GM12878 (cell line): ENCODE measurements at regions not wholly inside any gene's neighbourhood (a gene's known extent, or its start where the extent isn't known, plus 50 kb on each side); places are given as distances from the start of the nearest gene placed in this dataset.
A peak's percentile ranks its signal among the peaks of the same experiment; 100 is the strongest.

Source experiments
- ATAC-seq: fragments of 200-7000 bp; cut with Tn5 transposase; 3 replicates; pipeline ENCODE4 v1.9.1; 2020; ENCODE audit warnings: mild to moderate bottlenecking, moderate library complexity
- BruUV-seq: library from RNA; stranded (reverse); fragments of 400-500 nt; replicated peaks from 2 replicates; lab custom pipeline; 2021; lab: Mats Ljungman, UMichigan
- CTCF ChIA-PET: fragments of 300-600 bp; sonication (Branson Sonifier 250); formaldehyde crosslinking; extraction: SDS; loops from one replicate; lab custom pipeline; 2021; ENCODE audit warnings: inconsistent platforms; lab: Yijun Ruan, JAX
- POLR2A ChIA-PET: fragments of 350-600 bp; formaldehyde crosslinking; extraction: SDS; loops from one replicate; lab custom pipeline; 2021; ENCODE audit warnings: inconsistent platforms; lab: Charles Lee
- RAD21 ChIA-PET: fragments of 300-600 bp; sonication (Branson Sonifier 250); formaldehyde crosslinking; loops from one replicate; lab custom pipeline; 2023; ENCODE audit warnings: antibody characterized with exemption; ENCODE audit not compliant: unreplicated experiment; lab: Charles Lee
- SMC1A ChIA-PET: fragments of 300-600 bp; sonication (Branson Sonifier 250); formaldehyde crosslinking; loops from one replicate; lab custom pipeline; 2023; ENCODE audit not compliant: unreplicated experiment, uncharacterized antibody; lab: Charles Lee
- DNase-seq: peaks from one replicate; pipeline ENCODE4 v3.0.0-alpha.2; 2011; ENCODE audit warnings: low read depth, low spot score
- FAIRE-seq: peaks from 3 replicates; lab custom pipeline; 2011; peaks lifted over from hg19 to GRCh38; lab: Jason Lieb, UNC
- H2AFZ ChIP-seq: 2 replicates; pipeline ENCODE4 v1.6.0; 2011; ENCODE audit warnings: low read depth, low read length, control low read depth; ENCODE audit not compliant: control insufficient read depth
- H3K27ac ChIP-seq: 2 replicates; pipeline ENCODE4 v1.5.1; 2011; ENCODE audit warnings: control low read depth; ENCODE audit not compliant: control insufficient read depth, insufficient read depth
- H3K27me3 ChIP-seq, 2 experiments: replicated peaks in 1 of 2; 2 replicates each; pipeline versions ENCODE4 v1.6.0 to v1.6.1; 2011; ENCODE audit warnings: low read length in 1 of 2; ENCODE audit not compliant: control insufficient read depth in 2 of 2, insufficient read depth in 2 of 2
- H3K36me3 ChIP-seq, 2 experiments: 2 replicates each; pipeline ENCODE4 v1.5.1; 2011; ENCODE audit warnings: low read length in 1 of 2; ENCODE audit not compliant: control insufficient read depth in 2 of 2, insufficient read depth in 2 of 2
- H3K4me1 ChIP-seq: 2 replicates; pipeline ENCODE4 v1.6.1; 2011; ENCODE audit warnings: mild to moderate bottlenecking, low read length, moderate library complexity, mixed read lengths; ENCODE audit not compliant: control insufficient read depth, insufficient read depth
- H3K4me2 ChIP-seq: 2 replicates; pipeline ENCODE4 v1.6.0; 2011; ENCODE audit warnings: control low read depth; ENCODE audit not compliant: control insufficient read depth, insufficient read depth
- H3K4me3 ChIP-seq: fragments of 200-600 bp; sonication (generic); 2 replicates; pipeline ENCODE4 v1.5.1; 2016
- H3K79me2 ChIP-seq: 2 replicates; pipeline ENCODE4 v1.6.0; 2011; ENCODE audit warnings: low read length; ENCODE audit not compliant: control insufficient read depth, insufficient read depth
- H3K9ac ChIP-seq: 2 replicates; pipeline ENCODE4 v1.8.0; 2011; ENCODE audit warnings: low read length, control low read depth, mixed read lengths; ENCODE audit not compliant: control insufficient read depth, insufficient read depth
- H3K9me3 ChIP-seq: replicated peaks from 3 replicates; pipeline ENCODE4 v1.5.1; 2011; ENCODE audit warnings: mild to moderate bottlenecking, low read length; ENCODE audit not compliant: control insufficient read depth, insufficient read depth
- H4K20me1 ChIP-seq: 2 replicates; pipeline ENCODE4 v1.6.0; 2011; ENCODE audit not compliant: control insufficient read depth, insufficient read depth
- BMI1 ChIP-seq: fragments of 450-650 bp; IDR thresholded peaks from 2 replicates; pipeline ENCODE4 v1.6.1; 2016; ENCODE audit warnings: mild to moderate bottlenecking, moderate library complexity, borderline replicate concordance
- CEBPZ ChIP-seq: fragments of 150-350 bp; IDR thresholded peaks from 2 replicates; pipeline ENCODE4 v1.6.1; 2016; ENCODE audit warnings: low read depth, low read length
- CHD4 ChIP-seq: fragments of 200-600 bp; sonication (generic); IDR thresholded peaks from 2 replicates; pipeline ENCODE4 v1.6.1; 2016; ENCODE audit warnings: mild to moderate bottlenecking
- CTCF ChIP-seq, 3 experiments: IDR thresholded peaks in 2 of 3; conservative IDR thresholded peaks in 1 of 3; 2 replicates each; pipeline ENCODE4 v1.5.1; 2011; ENCODE audit warnings: low read depth in 3 of 3, low read length in 3 of 3, mild to moderate bottlenecking in 3 of 3, control low read depth in 2 of 3, moderate library complexity in 2 of 3, inconsistent platforms in 1 of 3, mixed read lengths in 1 of 3; ENCODE audit not compliant: control insufficient read depth in 2 of 3, insufficient read depth in 1 of 3; ENCODE audit errors: extremely low read depth in 1 of 3
- IRF4 ChIP-seq: IDR thresholded peaks from 2 replicates; pipeline ENCODE4 v1.6.1; 2011; ENCODE audit warnings: low read depth, low read length
- MEF2B ChIP-seq: fragments of 450-650 bp; IDR thresholded peaks from 2 replicates; pipeline ENCODE4 v1.6.1; 2018; ENCODE audit warnings: mild to moderate bottlenecking, moderate library complexity; ENCODE audit not compliant: partially characterized antibody, poor library complexity, severe bottlenecking
- RAD21 ChIP-seq: IDR thresholded peaks from 2 replicates; pipeline ENCODE4 v1.6.1; 2011; ENCODE audit warnings: mild to moderate bottlenecking, low read depth, low read length, moderate library complexity; ENCODE audit not compliant: insufficient read depth
- SMC3 ChIP-seq: IDR thresholded peaks from 2 replicates; pipeline ENCODE4 v1.6.1; 2011; ENCODE audit warnings: low read length, improper control_type of control experiment, borderline replicate concordance
- TARDBP ChIP-seq: IDR thresholded peaks from 2 replicates; pipeline ENCODE4 v1.6.1; 2016; ENCODE audit warnings: borderline replicate concordance
- YY1 ChIP-seq: IDR thresholded peaks from 2 replicates; pipeline ENCODE4 v1.6.1; 2011; ENCODE audit warnings: low read depth, mild to moderate bottlenecking, low read length
- ZNF687 ChIP-seq: fragments of 450-650 bp; IDR thresholded peaks from 2 replicates; pipeline ENCODE4 v1.6.1; 2017; ENCODE audit warnings: mild to moderate bottlenecking, moderate library complexity
- ZZZ3 ChIP-seq: IDR thresholded peaks from 2 replicates; pipeline ENCODE4 v1.6.1; 2011; ENCODE audit warnings: low read depth; ENCODE audit not compliant: control insufficient read depth, insufficient read length
- WGBS: methylation state at CpG from one replicate; pipeline ENCODE4 v1.1.6; 2016; ENCODE audit warnings: low lambda C conversion rate; ENCODE audit not compliant: insufficient replicate concordance, insufficient coverage; ENCODE audit errors: missing lambda C conversion rate; 5-methylcytosine and 5-hydroxymethylcytosine counted together
- in situ Hi-C: fragments of 300-500 bp; cut with MboI; formaldehyde crosslinking; loops from 9 replicates; pipeline ENCODE4 v1.14.3; 2018; ENCODE audit warnings: mixed read lengths
- intact Hi-C: fragments of 100-400 bp; cut with micrococcal nuclease; formaldehyde crosslinking; loops from one replicate; pipeline ENCODE4 v1.14.2; 2022; ENCODE audit not compliant: unreplicated experiment

GRCh38 chr1:114282751-114283403 lies 129.2 kb upstream of the SYT6 start:
- FAIRE-seq (peak; percentile 98), DNase-seq (peak; percentile 36), ATAC-seq (peak; percentile 100)
- ChIA-PET CTCF (interaction anchor here (0.5 to 10.9 kb wide), 61 partner anchors 9 to 1566 kb away, joined by 3 to 235 read pairs (median 4); partner anchors contain the start of genes HIPK1 and OLFML3), SMC1A (interaction anchor here (0.7 to 8.5 kb wide), 27 partner anchors 9 to 459 kb away, joined by 3 to 157 read pairs (median 3); partner anchors contain the start of gene OLFML3), POLR2A (interaction anchor here (0.5 kb wide), 1 partner anchor 202 kb away, joined by 3 read pairs; no protein-coding TSS in a partner anchor), RAD21 (interaction anchor here (0.6 to 4.0 kb wide), 20 partner anchors 12 to 1130 kb away, joined by 3 to 96 read pairs (median 4); partner anchors contain the start of genes HIPK1 and OLFML3)
- intact Hi-C loops (loop anchor here (1.0 to 10.0 kb wide), 4 partner anchors 178 to 448 kb away; no protein-coding TSS in a partner anchor), in situ Hi-C loops (no loop called here)
- H3K27me3 ChIP-seq: no peaks in the 10 kb centered on the region; a peak in 1 of 4 replicates
- H3K36me3 ChIP-seq: no peaks in the 10 kb centered on the region
- H3K27ac ChIP-seq: no peak overlapping the region
- no peak overlapping the region for H3K9ac ChIP-seq
- H3K4me3 ChIP-seq: no peak overlapping the region
- no peak overlapping the region for H3K4me2 ChIP-seq
- H3K79me2 ChIP-seq: no peaks in the 10 kb centered on the region
- H3K4me1 ChIP-seq: no peaks in the 10 kb centered on the region
- H2AFZ ChIP-seq: no peak overlapping the region
- H3K9me3 ChIP-seq: no peaks in the 10 kb centered on the region
- whole genome bisulfite sequencing: 43% methylated on average over 7 of the region's 7 CpGs
- no peaks in the 10 kb centered on the region for H4K20me1 ChIP-seq
- no TSS peak for BruUV-seq
- peak; percentile 42; the same call in 1 of the 2 replicates for TF ChIP-seq IRF4
- peak; percentile 74 for TF ChIP-seq YY1
- no peak for TF ChIP-seq BMI1
- no peak for TF ChIP-seq CHD4
- no peak for TF ChIP-seq ZZZ3
- no peak for TF ChIP-seq ZNF687
- TF ChIP-seq SMC3: peak; percentile 93
- TF ChIP-seq RAD21: peak; percentile 88
- no peak for TF ChIP-seq TARDBP
- no peak for TF ChIP-seq CEBPZ
- peak; percentile 80 to 89 (median 88) for TF ChIP-seq CTCF (IDR thresholded peaks at IDR 0.05 in 2 of 3, conservative IDR thresholded peaks at IDR 0.05 in 1 of 3; ENCODE audit: control insufficient read depth in 2 of 3, extremely low read depth in 1 of 3, insufficient read depth in 1 of 3, low read depth in 3 of 3, low read length in 3 of 3)
- no peak for TF ChIP-seq MEF2B
